ENCODE measurements at regions not wholly inside any gene's neighbourhood (a gene's known extent, or its start where the extent isn't known, plus 50 kb on each side); places are given as distances from the start of the nearest gene placed in this dataset.

DNA sequence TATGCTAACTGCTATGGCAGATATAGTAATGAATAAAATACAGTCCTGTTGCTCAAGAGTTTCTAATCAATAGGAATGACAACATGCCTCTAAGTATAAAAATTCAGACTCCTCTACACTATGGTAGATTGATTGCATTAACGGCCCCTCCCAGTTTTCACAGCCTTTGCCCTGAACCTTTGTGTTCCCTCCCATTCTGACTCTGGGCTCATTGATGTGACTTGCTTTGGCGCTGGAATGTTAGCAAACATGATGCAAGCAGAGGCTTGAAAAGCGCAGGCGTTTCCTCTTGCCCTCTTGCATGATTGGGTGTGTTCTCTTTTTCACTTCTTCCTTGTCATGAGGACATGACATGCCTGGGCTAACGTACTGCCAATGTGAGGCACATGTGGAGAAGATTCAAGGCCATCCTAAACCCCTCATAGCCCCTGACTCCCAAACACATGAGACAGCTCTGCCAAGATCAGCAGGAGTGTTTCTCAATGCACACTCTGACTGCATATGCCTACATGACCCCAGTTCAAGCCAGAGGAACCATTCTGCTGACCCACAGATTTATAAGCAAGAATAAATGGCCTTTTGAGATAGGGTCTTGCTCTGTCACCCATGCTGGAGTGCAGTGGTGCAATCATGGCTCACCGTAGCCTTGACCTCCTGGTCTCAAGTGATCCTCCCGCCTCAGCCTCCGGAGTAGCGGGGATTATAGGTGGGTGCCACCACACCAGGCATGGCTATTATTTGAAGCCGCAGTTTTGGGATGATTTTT lies 49.7 kb upstream of the CD28 start:
- 0 to 74% (median 26%) methylated on average over 1 to 5 of the region's 10 CpGs; no CpG with 5 or more reads in 2 of the 10 experiments for WGBS, 10 experiments
- peak overlapping the region; percentile 59 to 64 for H3K27ac ChIP-seq
- in situ Hi-C loops (cut with MboI; ENCODE audit: low pct_unique_long_range_greater_than_20kb in 2 of 9, low sequenced_read_pairs in 9 of 9, unreplicated experiment in 9 of 9), result loop anchor here in 2 of 9 experiments (10.0 to 25.0 kb wide), 2 partner anchors 169 to 172 kb away; no protein-coding TSS in a partner anchor
- H3K4me1 ChIP-seq (replicated peaks in 1 of 2), result peaks cover 12 to 18% of the 10 kb centered on the region in 2 donors
- peak; percentile 90 to 99 (median 95) for ATAC-seq (replicated peaks in 6 of 8)
- H3K4me3 ChIP-seq, result no peak overlapping the region
